Left kidney (tissue), 1 donor: ENCODE measurements at regions not wholly inside any gene's neighbourhood (a gene's known extent, or its start where the extent isn't known, plus 50 kb on each side); places are given as distances from the start of the nearest gene placed in this dataset.
"Not testable (repeated sequence)": the region's sequence is repeated elsewhere in the genome, so short reads cannot be mapped to it uniquely, and the experiment has no call there.

Experiments used
- DNase-seq: peaks from one replicate; pipeline ENCODE4 v3.0.0-alpha.2; 2013

GRCh38 chr1:116185161-116185701 lies 74.0 kb downstream of the MAB21L3 start:
- DNase-seq, result no peak

DNA sequence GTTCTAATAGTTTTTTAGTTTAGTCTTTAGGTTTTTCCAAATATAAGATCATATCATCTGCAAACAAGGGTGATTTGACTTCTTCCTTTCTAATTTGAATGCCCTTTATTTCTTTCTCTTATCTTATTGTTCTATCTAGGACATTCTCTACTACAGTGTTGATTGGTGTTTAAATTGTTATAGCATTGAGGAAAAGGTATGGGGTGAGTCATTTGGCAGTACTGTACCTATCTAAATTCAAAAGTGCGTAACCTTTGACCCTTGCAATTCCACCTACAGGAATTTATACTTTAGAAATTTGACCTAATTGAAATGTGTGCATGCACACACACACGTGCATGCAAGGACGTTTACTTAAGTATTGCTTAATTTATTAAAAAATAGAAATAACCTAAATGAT lies 78.3 kb downstream of the MAB21L3 start:
- DNase-seq, result no peak

GRCh38 chr1:116191294-116191693 lies 80.1 kb downstream of the MAB21L3 start:
- no peak for DNase-seq

- no peak for DNase-seq
Observed at GRCh38 chr1:116193768-116194167, 82.6 kb downstream of the MAB21L3 start.

DNA sequence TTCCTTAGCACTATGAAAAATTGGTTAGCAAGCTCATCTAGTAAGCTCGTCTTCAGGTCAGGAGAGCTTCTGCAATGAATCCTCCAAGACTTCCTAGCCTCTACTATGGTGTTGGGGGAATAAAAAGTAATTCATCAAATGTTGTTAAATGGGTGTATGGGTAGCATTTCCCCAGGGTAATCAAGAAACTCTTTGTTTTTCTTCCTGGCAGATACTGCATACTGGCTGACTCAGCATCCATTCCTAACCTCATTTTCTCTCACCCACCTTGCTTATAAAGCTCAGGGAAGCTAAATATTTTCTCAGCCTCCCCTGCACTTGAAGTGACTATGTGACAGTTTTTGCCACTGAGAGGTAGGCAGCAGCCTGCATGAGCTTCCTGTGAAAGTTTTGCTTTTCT lies 83.4 kb downstream of the MAB21L3 start:
- DNase-seq, result no peak

- no peak for DNase-seq
Observed at GRCh38 chr1:116195077-116195868, 84.1 kb downstream of the MAB21L3 start.

DNA sequence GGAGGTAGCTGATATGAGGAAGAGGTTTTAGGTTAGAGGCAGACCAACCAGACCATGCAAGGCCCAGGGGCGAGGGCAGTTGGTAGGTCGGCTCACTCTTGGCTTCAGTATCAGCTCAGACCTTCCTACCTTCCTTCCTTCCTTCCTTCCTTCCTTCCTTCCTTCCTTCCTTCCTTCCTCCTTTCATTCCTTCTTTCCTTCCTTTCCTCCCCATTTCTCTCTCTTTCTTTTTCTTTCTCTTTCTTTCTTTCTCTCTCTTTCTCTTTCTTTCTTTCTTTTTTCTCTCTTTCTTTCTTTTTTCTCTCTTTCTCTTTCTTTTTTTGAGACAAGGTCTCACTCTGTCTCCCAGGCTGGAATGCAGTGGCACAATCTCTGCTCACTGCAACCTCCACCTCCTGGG lies 89.1 kb downstream of the MAB21L3 start:
- DNase-seq, result not testable (repeated sequence)

- no peak for DNase-seq
Observed at GRCh38 chr1:116201911-116202310, 90.7 kb downstream of the MAB21L3 start.

- DNase-seq, result no peak
Observed at GRCh38 chr1:116203181-116203723, 92.1 kb downstream of the MAB21L3 start.

DNA sequence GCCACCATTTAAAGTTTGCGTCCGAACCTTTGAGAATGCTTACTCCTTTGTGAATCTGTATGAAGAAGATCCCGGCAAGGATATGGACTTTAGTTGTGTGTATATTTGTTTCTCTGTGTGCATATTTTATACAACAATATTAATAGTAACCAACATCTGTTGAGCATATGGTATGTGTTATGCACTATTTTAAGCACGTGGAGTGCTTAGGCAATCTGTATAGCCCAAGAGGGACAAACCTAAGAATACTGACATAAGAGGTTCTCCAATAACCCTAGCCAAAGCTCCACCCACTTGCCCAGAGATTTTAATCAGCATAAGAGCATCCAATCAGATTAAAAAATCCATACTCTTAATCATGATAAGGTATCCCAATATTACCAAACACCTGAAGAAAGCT lies 92.7 kb downstream of the MAB21L3 start:
- no peak for DNase-seq

GRCh38 chr1:116205941-116206679 lies 94.9 kb downstream of the MAB21L3 start:
- no peak for DNase-seq

- DNase-seq, result no peak
Observed at GRCh38 chr1:116207126-116207735, 96.0 kb downstream of the MAB21L3 start.

DNA sequence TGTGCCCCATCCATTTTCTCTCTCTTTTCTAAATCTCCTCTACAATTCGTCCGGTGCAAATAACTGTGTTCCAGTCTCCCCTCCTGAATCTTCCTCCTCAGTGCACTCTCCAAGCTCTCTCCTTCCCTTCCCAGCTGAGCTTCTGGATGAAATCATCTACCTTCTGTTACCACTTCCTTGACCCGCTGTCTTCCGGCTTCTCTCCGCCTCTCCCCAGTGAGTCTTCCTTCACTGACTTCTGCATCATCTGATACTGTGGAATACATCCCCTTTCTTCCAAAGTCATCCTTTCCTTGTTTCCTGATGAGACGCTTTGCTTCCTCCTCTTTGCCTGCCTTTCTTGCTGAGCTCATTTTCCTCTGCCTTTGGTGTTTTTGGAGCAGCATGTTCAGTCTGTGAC lies 96.9 kb downstream of the MAB21L3 start:
- no peak for DNase-seq

- DNase-seq, result no peak
Observed at GRCh38 chr1:116211294-116211693, 100.1 kb downstream of the MAB21L3 start.

- no peak for DNase-seq
Observed at GRCh38 chr1:116218922-116219321, 107.7 kb downstream of the MAB21L3 start.

- DNase-seq, result no peak
Observed at GRCh38 chr1:116219651-116220434, 108.6 kb downstream of the MAB21L3 start.

DNA sequence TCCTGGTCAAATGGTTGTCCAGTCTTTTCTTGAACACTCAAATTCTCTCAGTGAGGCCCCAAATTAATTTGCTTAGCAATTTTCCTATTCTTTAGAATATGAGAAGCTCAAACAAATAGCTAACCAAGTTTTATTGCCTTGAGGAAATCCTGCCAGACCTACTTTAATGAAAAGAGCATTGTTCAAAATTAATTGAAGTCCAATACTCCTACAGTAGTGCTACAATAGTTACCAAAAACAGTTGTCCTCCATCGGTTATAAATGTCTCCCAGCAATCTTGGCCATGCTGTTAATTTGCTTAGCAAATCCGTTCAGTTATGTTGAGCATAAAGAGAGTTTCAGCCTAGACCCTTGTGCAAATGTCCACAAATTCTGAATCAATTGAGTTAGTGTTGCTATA lies 112.9 kb downstream of the MAB21L3 start:
- no peak for DNase-seq

DNA sequence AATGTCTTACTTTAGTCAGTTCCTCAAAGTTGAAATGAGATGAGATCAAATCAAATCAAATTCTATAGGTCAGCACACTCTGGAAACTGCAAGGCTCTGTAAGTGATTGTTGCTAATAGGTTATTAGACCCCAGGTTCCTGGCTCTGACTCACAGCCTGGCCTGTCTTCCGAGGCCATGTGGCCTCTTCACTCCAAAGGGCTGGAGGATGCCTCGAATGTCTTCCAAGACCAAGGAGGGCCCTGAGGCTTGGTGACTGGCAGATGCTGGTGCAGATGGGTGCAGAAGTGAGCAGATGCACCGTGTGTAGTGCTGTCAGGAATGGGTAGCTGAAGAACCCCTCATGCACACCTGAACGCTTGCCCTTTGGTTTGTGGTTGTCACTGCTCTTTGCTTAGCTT lies 113.4 kb downstream of the MAB21L3 start:
- no peak for DNase-seq

- DNase-seq, result no peak
Observed at GRCh38 chr1:116226017-116226416, 114.8 kb downstream of the MAB21L3 start.

DNA sequence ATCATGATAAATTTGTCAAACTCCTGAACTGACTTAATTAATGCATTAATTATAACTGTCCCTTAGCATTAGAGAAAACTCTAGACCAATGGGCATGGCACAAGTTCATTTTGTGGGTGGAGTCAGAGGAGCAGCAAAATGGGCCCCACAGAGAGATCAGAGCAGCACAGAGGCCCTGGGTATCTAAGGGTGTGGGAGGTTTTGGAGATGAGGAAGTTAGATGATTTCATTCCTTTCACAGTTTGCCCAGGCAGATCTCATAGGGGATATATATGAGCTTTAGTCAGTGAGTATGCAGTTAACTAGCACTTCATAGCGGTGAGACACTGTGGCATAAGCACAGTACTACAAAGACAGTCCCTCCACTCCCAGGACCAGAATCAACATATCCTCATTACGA lies 117.3 kb downstream of the MAB21L3 start:
- DNase-seq, result no peak

GRCh38 chr1:116230712-116231111 lies 119.5 kb downstream of the MAB21L3 start:
- no peak for DNase-seq

GRCh38 chr1:116231752-116232151 lies 120.6 kb downstream of the MAB21L3 start:
- no peak for DNase-seq
